NCI-H748 (cell line): ENCODE measurements at regions not wholly inside any gene's neighbourhood (a gene's known extent, or its start where the extent isn't known, plus 50 kb on each side); places are given as distances from the start of the nearest gene placed in this dataset.
"Not testable (repeated sequence)": the region's sequence is repeated elsewhere in the genome, so short reads cannot be mapped to it uniquely, and the experiment has no call there.

Experiments
- DNase-seq: peaks from one replicate; lab custom pipeline; 2025; ENCODE audit not compliant: unreplicated experiment; lab: John Stamatoyannopoulos, UW

GRCh38 chr11:101296896-101297295 is 167.3 kb upstream of the PGR start:
- DNase-seq = no peak

GRCh38 chr11:101292661-101293240 is 163.1 kb upstream of the PGR start:
- DNase-seq = no peak

- no peak for DNase-seq
Observed at GRCh38 chr11:101291279-101291678, 161.7 kb upstream of the PGR start.

GRCh38 chr11:101288392-101288791 is 158.8 kb upstream of the PGR start:
- DNase-seq = peak; percentile 26

GRCh38 chr11:101279728-101280127 is 150.1 kb upstream of the PGR start:
- DNase-seq = no peak

- peak; percentile 45 for DNase-seq
Observed at GRCh38 chr11:101278286-101278685, 148.7 kb upstream of the PGR start.

- peak; percentile 27 for DNase-seq
Observed at GRCh38 chr11:101277036-101277435, 147.4 kb upstream of the PGR start.

- DNase-seq = no peak
Observed at GRCh38 chr11:101269990-101270660, 140.5 kb upstream of the PGR start.

GRCh38 chr11:101269390-101269789 is 139.8 kb upstream of the PGR start:
- DNase-seq = no peak

- DNase-seq = no peak
Observed at GRCh38 chr11:101267654-101268053, 138.0 kb upstream of the PGR start.

- no peak for DNase-seq
Observed at GRCh38 chr11:101264306-101264705, 134.7 kb upstream of the PGR start.

GRCh38 chr11:101262995-101263394 is 133.4 kb upstream of the PGR start:
- no peak for DNase-seq

- no peak for DNase-seq
Observed at GRCh38 chr11:101262258-101262657, 132.6 kb upstream of the PGR start.

GRCh38 chr11:101255036-101255435 is 125.4 kb upstream of the PGR start:
- DNase-seq = no peak

- no peak for DNase-seq
Observed at GRCh38 chr11:101254037-101254436, 124.4 kb upstream of the PGR start.

- DNase-seq = not testable (repeated sequence)
Observed at GRCh38 chr11:101245635-101246034, 116.0 kb upstream of the PGR start.

GRCh38 chr11:101245081-101245480 is 115.5 kb upstream of the PGR start:
- DNase-seq = not testable (repeated sequence)

GRCh38 chr11:101241160-101241795 is 111.7 kb upstream of the PGR start:
- DNase-seq = no peak

GRCh38 chr11:101231207-101231834 is 101.7 kb upstream of the PGR start:
- DNase-seq = not testable (repeated sequence)

- DNase-seq = no peak
Observed at GRCh38 chr11:101226617-101227016, 97.0 kb upstream of the PGR start.

GRCh38 chr11:101224221-101224620 is 94.6 kb upstream of the PGR start:
- DNase-seq = no peak

- DNase-seq = peak; percentile 13
Observed at GRCh38 chr11:101218091-101218490, 88.5 kb upstream of the PGR start.
